Stimulated activated CD4-positive, alpha-beta T cell treated with anti-CD3 and anti-CD28 coated beads, Interleukin-4, amount 100 ng/mL, for 4 hours (primary cell): ENCODE measurements at regions not wholly inside any gene's neighbourhood (a gene's known extent, or its start where the extent isn't known, plus 50 kb on each side); places are given as distances from the start of the nearest gene placed in this dataset.
"Not testable (repeated sequence)": the region's sequence is repeated elsewhere in the genome, so short reads cannot be mapped to it uniquely, and the experiment has no call there.

Experiments used
- DNase-seq, 2 experiments: peaks; one replicate each; pipeline ENCODE4 v3.0.0-alpha.2; 2020

DNA sequence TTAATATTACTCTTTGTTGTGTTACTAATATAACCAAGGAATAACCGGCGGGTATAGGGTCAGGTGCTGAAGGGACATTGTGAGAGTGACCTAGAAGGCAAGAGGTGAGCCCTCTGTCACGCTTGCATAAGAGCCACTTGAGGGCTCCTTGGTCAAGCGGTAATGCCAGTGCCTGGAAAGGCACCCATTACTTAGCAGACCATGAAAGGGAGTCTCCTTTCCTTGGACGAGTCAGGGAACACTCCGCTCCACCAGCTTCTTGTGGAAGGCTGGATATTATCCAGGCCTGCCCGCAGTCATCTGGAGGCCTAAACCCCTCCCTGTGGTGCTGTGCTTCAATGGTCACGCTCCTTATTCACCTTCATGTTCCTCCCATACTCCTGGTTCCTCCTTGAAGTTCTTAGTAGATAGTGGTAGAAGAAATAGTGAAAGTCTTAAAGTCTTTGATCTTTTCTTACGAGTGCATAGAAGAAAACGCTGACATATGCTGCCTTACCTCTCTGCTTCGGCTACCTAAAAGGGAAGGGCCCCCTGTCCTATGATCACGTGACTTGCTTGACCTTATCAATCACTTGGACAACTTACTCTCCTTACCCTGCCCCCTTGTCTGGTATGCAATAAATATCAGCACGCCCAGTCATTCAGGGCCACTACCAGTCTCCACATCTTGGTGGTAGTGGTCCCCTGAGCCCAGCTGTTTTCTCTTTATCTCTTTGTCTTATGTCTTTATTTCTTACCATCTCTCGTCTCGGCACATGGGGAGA, 59.6 kb upstream of the DMRTB1 start:
- not testable (repeated sequence) for DNase-seq

DNA sequence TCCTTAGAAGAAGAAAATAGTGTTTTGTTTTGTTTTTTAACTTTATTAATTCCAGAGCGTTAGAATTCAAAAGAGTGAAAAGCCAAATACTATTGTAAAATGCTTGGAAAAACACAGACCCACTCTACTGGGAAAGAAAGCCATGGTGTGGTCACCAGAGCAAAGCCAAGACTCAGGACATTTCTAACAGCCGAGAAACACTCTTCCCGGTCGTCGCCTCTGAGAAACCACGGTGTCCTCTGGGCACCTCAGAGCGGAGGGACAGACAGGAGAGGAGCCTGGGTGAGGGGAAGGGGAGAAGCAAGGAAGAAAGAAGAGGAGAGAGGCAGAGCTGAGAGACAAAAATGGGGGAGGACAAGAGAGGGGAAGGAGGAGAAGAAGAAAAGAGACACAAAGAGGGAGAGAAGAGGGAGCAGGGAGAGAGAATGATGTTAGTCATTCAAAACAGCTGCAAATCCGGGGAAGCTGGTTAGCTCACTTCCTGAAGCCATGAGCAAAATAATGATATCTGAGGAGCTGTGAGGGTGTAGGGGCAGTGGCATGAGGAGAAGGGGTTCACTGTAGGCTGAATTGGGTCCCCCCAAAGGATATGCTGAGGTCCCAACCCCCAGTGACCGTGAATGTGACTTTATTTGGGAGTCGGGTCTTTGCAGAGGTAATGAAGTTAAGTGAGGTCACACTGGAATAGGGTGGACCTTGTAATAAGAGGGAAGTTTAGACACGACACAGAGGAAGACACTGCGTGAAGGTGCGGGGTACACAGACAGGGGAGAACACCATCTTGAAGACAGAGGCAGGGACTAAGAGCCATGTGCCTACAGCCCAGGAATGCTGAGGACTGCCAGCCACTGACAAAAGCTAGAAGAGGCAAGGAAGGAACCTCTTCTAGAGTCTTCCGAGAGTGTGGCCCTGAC, 58.2 kb upstream of the DMRTB1 start:
- DNase-seq = no peak

DNA sequence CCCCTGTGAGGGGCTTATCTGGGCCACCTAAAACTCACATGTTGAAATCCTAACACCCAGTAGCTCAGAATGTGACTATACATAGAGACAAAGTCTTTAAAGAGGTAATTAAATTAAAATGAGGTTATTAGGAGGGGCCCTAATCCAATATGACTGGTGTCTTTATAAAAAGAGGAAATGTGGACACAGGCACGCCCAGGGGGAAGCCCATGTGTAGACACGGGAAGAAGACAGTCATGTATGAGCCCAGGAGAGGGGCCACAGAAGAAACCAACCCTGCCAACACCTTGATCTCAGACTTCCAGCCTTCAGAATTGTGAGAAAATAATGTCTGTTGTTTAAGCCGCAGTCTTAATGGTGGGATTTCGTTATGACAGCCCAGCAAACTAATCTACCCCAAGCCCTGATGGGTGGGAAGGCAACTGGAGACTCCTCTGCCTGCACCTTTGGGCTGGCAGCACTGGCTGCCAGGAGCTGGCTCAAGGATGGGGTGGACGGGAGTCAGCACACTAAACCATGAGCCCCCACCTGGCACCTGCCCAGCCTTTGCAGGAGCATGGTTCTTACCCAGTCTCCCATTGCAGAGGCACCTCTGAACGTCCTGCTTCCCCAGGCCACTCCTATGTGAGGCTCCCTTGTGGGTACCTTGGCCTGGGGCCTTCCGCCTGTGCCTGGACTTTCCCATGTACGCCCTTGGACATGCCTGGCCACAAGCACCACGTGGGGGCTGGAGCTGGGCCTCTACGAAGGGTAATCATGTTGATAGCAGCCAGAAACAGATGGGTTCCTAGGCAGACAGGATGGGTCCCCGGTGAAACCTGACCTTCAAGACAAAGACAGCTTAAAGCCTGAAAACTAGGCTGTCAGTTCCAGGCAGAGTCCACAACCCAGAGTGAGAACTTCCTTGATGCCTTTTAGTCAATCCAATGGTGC, 57.1 kb upstream of the DMRTB1 start:
- DNase-seq = no peak

GRCh38 chr1:53402891-53403655, 56.1 kb upstream of the DMRTB1 start:
- no peak for DNase-seq

DNA sequence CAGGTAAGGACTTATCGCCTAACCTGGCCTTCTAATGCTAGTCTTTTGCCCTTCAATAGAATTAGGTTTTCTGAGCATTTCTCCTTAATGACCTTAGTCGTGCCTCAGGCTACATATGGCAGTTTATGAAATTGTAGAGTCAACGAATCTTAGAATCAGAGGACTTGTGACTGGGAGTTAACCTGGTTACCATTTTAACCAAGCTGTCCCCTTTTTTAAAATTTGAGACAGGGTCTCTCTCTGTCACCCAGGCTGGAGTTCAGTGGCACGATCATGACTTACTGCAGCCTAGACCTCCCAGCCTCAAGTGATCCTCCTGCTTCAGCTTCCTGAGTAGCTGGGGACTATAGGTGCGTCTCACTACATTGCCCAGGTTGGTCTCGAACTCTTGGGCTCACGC, 53.5 kb upstream of the DMRTB1 start:
- DNase-seq = no peak

DNA sequence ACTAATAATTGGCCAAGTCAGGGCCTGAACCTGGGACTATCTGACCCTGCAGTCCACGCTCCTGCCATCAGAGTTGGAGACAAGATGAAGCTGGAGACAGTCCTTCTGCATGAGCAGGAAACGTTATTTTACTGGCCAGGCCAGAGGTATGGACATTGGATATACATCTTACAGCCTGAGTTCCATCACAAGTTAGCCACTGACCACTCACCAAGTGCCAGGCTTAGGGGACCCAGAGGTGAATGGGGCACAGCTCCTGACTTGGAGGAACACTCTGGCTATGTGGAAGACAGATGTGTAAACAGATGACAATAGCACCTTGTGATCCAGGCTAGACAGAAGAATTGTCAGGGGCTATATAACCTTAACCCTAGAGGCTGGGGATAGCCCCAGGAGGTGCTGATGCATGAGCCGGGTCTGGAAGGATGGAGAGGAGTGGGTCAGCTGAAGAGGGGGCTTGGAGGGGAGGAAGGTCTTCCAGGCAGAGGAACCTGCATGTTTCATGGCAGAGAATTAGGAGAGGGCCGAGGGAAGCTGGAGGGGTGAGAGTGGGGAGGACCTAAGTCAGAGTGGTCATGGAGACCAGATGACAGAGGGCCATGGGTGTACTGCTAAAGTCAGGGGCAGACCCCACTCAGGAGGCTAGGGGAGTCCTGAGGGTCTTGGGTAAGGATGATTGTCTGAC, 52.5 kb upstream of the DMRTB1 start:
- no peak for DNase-seq

DNA sequence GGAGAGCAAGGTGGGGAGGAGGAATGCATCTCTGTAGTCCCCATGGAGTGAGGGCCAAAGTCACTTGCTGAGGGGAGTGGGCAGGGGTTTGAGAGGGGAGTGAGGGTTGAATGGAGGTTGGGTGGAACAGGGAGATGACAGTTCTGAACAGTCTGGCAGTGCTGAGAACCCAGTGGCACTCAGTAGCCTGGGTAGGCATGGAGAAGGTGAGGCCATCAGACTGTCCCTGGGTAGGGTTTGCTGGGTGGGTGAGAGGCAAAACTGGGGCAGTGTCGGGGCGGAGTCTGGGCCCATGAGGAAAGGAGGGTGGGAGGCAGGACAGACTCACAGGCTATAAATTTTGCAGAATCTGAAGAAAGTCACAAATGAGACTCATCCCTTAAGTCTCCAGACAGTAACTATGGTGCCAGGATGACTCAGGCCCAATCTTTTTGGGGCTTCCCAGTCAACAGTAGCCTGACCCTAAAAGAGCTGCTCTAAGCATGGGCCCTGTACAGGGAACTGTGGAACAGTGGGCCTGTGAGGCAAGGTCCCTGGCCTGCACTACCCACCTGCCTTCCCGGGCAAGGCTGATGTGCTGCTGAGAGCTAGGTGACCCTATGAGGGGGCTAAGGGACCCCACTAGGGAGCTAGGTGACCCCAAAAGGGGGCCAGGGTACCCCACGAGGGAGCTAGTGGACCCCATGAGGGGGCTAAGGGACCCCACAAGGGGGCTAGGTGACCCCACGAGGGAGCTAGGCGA, 51.0 kb upstream of the DMRTB1 start:
- no peak for DNase-seq

- DNase-seq = no peak
Measured at GRCh38 chr1:53408755-53409129, 50.5 kb upstream of the DMRTB1 start.

DNA sequence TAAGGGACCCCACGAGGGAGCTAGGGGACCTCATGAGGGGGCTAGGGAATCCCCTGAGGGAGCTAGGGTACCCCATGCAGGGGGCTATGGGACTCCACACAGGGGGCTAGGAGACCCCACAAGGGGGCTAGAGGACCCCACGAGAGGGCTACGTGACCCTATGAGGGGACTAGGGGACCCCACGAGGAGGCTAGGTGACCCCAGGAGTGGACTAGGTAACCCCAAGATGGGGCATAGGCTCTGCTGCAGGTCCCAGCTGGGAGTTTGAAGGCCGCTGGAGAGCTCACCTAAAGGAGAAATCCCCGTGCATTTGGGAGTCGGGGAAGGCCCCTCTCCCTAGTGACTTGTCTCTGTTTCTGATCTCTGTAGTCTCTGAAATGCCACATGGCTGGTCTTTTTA, 50.0 kb upstream of the DMRTB1 start:
- no peak for DNase-seq
